DOHH2 (cell line): ENCODE measurements at regions not wholly inside any gene's neighbourhood (a gene's known extent, or its start where the extent isn't known, plus 50 kb on each side); places are given as distances from the start of the nearest gene placed in this dataset.

Source experiments
- H3F3A ChIP-seq: fragments of 200-600 bp; sonication (generic), shearing (Covaris generic); 2 replicates; pipeline ENCODE4 v1.6.0; 2016; ENCODE audit warnings: antibody characterized with exemption, mild to moderate bottlenecking; ENCODE audit not compliant: control insufficient read depth, insufficient read depth
- H3K27ac ChIP-seq: fragments of 200-600 bp; sonication (generic); 2 replicates; pipeline ENCODE4 v1.5.1; 2014; ENCODE audit warnings: low read depth, mild to moderate bottlenecking, low read length, moderate library complexity
- H3K27me3 ChIP-seq: fragments of 200-600 bp; sonication (generic); 2 replicates; pipeline ENCODE4 v1.6.1; 2014; ENCODE audit warnings: mild to moderate bottlenecking, low read length, mixed read lengths; ENCODE audit not compliant: control insufficient read depth
- H3K36me3 ChIP-seq: fragments of 200-600 bp; sonication (generic); 2 replicates; pipeline ENCODE4 v1.6.1; 2014; ENCODE audit warnings: mild to moderate bottlenecking, low read length, moderate library complexity, mixed read lengths; ENCODE audit not compliant: control insufficient read depth
- H3K4me1 ChIP-seq: fragments of 200-600 bp; sonication (generic); 2 replicates; pipeline ENCODE4 v1.6.1; 2014; ENCODE audit warnings: mild to moderate bottlenecking, low read length, mixed read lengths; ENCODE audit not compliant: control insufficient read depth
- H3K4me2 ChIP-seq: fragments of 200-600 bp; sonication (generic); 2 replicates; pipeline ENCODE4 v1.6.0; 2014; ENCODE audit warnings: mild to moderate bottlenecking, low read length, moderate library complexity
- H3K4me3 ChIP-seq: fragments of 200-600 bp; sonication (generic); 2 replicates; pipeline ENCODE4 v1.5.1; 2014; ENCODE audit warnings: mild to moderate bottlenecking, low read length, mixed read lengths
- H3K79me2 ChIP-seq: fragments of 200-600 bp; sonication (generic); 2 replicates; pipeline ENCODE4 v1.6.1; 2014; ENCODE audit warnings: mild to moderate bottlenecking, low read length, mixed read lengths; ENCODE audit not compliant: control insufficient read depth
- H3K9me2 ChIP-seq: fragments of 200-600 bp; sonication (generic); replicated peaks from 2 replicates; pipeline ENCODE4 v1.6.1; 2014; ENCODE audit warnings: mild to moderate bottlenecking, low read length, mixed read lengths; ENCODE audit not compliant: control insufficient read depth
- H3K9me3 ChIP-seq: fragments of 200-600 bp; sonication (generic); 2 replicates; pipeline ENCODE4 v1.6.1; 2014; ENCODE audit warnings: antibody characterized with exemption, low read length, mixed read lengths; ENCODE audit not compliant: control insufficient read depth, insufficient read depth
- H4K20me1 ChIP-seq: fragments of 200-600 bp; sonication (generic); 2 replicates; pipeline ENCODE4 v1.6.0; 2014; ENCODE audit warnings: low read depth, mild to moderate bottlenecking, antibody characterized with exemption, low read length, moderate library complexity; ENCODE audit not compliant: control insufficient read depth, insufficient read depth
- EZH2phosphoT487 ChIP-seq: fragments of 200-600 bp; sonication (generic); IDR thresholded peaks from 2 replicates; pipeline ENCODE4 v1.6.1; 2017; ENCODE audit warnings: borderline replicate concordance, mild to moderate bottlenecking, antibody characterized with exemption, low read length, moderate library complexity, mixed read lengths
- TF ChIP-seq, protein P1 (sequence below): fragments of 200-600 bp; sonication (generic); IDR thresholded peaks from one replicate; pipeline ENCODE4 v1.5.1; 2014; ENCODE audit warnings: antibody characterized with exemption, mild to moderate bottlenecking, low read depth, low read length; ENCODE audit not compliant: poor library complexity, severe bottlenecking

DNA sequence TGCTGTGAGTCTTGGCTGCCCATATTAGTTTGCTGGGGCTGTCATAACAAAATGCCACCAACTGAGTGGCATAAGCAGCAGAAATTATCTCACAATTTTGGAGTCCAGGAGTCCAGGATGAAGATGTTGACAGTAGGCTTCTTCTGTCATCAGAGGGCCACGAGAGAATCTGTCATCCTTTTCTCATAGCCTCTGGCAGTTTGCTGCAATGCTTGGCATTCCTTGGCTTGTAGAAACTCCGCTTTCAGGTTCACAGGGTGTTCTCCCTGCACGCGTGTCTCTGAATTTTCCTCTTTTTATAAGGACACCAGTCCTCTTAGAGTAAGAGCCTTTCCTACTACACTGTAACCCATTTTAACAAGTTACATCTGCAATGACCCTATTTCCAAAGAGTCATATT is 838.4 kb downstream of the TFAP2A start:
- H3F3A ChIP-seq, result no peaks in the 10 kb centered on the region
- no peak overlapping the region for H3K4me3 ChIP-seq
- H3K36me3 ChIP-seq, result no peaks in the 10 kb centered on the region
- H3K4me1 ChIP-seq, result no peaks in the 10 kb centered on the region
- H3K4me2 ChIP-seq, result no peak overlapping the region
- no peaks in the 10 kb centered on the region for H3K9me3 ChIP-seq
- TF ChIP-seq, protein P1, sequence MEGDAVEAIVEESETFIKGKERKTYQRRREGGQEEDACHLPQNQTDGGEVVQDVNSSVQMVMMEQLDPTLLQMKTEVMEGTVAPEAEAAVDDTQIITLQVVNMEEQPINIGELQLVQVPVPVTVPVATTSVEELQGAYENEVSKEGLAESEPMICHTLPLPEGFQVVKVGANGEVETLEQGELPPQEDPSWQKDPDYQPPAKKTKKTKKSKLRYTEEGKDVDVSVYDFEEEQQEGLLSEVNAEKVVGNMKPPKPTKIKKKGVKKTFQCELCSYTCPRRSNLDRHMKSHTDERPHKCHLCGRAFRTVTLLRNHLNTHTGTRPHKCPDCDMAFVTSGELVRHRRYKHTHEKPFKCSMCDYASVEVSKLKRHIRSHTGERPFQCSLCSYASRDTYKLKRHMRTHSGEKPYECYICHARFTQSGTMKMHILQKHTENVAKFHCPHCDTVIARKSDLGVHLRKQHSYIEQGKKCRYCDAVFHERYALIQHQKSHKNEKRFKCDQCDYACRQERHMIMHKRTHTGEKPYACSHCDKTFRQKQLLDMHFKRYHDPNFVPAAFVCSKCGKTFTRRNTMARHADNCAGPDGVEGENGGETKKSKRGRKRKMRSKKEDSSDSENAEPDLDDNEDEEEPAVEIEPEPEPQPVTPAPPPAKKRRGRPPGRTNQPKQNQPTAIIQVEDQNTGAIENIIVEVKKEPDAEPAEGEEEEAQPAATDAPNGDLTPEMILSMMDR, result no peak
- no peak for TF ChIP-seq EZH2phosphoT487
- no peaks in the 10 kb centered on the region for H3K27me3 ChIP-seq
- H3K9me2 ChIP-seq, result no peaks in the 10 kb centered on the region
- no peaks in the 10 kb centered on the region for H3K79me2 ChIP-seq
- H4K20me1 ChIP-seq, result no peaks in the 10 kb centered on the region
- no peak overlapping the region for H3K27ac ChIP-seq

DNA sequence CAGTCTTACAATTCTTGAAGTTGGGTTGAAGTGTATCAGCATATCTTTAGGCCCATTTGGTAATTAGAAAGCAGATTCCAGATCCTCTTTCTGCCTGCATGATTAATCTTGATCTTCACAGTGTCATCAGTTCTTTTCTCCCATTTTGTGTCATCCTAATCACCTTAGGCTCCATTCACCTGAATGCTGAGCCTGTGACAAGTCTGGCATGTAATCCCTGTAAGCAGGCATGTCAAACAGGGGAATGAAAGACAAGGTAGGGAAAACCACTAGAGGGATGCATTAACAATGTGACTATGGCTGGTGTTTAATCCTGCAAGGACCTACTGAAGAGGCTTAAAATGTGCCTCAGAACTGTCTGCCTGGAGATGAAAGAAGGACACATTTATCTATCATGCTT is 848.8 kb downstream of the TFAP2A start:
- no peak overlapping the region for H3K27ac ChIP-seq
- H4K20me1 ChIP-seq, result no peaks in the 10 kb centered on the region
- no peaks in the 10 kb centered on the region for H3F3A ChIP-seq
- H3K9me3 ChIP-seq, result no peaks in the 10 kb centered on the region
- TF ChIP-seq, protein P1, result no peak
- TF ChIP-seq EZH2phosphoT487, result no peak
- H3K27me3 ChIP-seq, result no peaks in the 10 kb centered on the region
- no peak overlapping the region for H3K4me2 ChIP-seq
- H3K9me2 ChIP-seq, result no peaks in the 10 kb centered on the region
- no peak overlapping the region for H3K4me3 ChIP-seq
- H3K36me3 ChIP-seq, result no peaks in the 10 kb centered on the region
- no peaks in the 10 kb centered on the region for H3K4me1 ChIP-seq
- H3K79me2 ChIP-seq, result no peaks in the 10 kb centered on the region

DNA sequence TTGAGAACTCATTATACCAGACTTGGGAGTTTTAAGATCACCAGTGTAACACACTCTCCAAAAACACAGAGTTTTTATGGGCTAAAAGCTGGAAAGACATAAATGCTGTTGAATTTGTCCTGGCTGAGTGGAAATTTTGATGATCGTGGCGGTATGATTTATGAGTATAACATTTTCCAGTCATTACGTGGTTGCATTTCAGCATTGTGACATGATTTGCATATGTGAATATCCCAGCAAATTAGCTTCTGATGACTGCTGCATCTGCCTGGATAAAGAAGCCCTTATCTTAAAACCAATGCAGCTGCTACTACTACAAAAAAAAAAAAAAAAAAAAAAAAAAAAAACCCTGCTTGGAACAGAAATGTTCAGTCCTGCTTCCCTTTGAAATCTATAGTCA is 850.9 kb downstream of the TFAP2A start:
- no peaks in the 10 kb centered on the region for H3K27me3 ChIP-seq
- TF ChIP-seq, protein P1, result no peak
- H3K79me2 ChIP-seq, result no peaks in the 10 kb centered on the region
- H3K4me1 ChIP-seq, result no peaks in the 10 kb centered on the region
- no peak overlapping the region for H3K4me2 ChIP-seq
- no peaks in the 10 kb centered on the region for H4K20me1 ChIP-seq
- no peak overlapping the region for H3K4me3 ChIP-seq
- H3F3A ChIP-seq, result no peaks in the 10 kb centered on the region
- no peaks in the 10 kb centered on the region for H3K9me2 ChIP-seq
- no peaks in the 10 kb centered on the region for H3K36me3 ChIP-seq
- H3K27ac ChIP-seq, result no peak overlapping the region
- H3K9me3 ChIP-seq, result no peaks in the 10 kb centered on the region

DNA sequence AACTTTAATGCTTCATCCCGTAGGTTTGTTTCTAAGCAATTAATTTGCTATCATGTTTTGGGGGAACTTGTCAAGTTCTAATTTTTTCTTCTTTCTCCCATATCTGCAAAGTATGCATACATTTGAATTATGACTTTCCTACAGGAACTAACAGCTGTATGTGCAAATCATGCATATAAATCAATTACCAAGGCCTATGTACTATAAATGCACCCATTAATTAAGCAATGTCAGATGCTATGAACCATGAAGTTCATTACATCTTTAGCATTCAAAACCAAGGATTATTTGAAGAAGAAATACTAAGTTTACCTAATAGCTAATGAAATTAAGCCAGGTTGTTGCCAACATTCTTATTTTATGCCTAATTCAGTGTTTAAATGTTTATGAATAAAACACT is 851.3 kb downstream of the TFAP2A start:
- Histone ChIP-seq H3F3A (no peaks in the 10 kb centered on the region), H3K9me3 (no peaks in the 10 kb centered on the region), H3K27ac (no peak overlapping the region), H4K20me1 (no peaks in the 10 kb centered on the region), H3K4me2 (no peak overlapping the region), H3K4me1 (no peaks in the 10 kb centered on the region), H3K27me3 (no peaks in the 10 kb centered on the region), H3K79me2 (no peaks in the 10 kb centered on the region), H3K4me3 (no peak overlapping the region), H3K9me2 (no peaks in the 10 kb centered on the region), H3K36me3 (no peaks in the 10 kb centered on the region)
- TF ChIP-seq EZH2phosphoT487, result no peak
- TF ChIP-seq, protein P1, result no peak
